COLO668 (cell line): ENCODE measurements at regions not wholly inside any gene's neighbourhood (a gene's known extent, or its start where the extent isn't known, plus 50 kb on each side); places are given as distances from the start of the nearest gene placed in this dataset.
"Not testable (repeated sequence)": the region's sequence is repeated elsewhere in the genome, so short reads cannot be mapped to it uniquely, and the experiment has no call there.

Source experiments
- DNase-seq: peaks from one replicate; lab custom pipeline; 2025; ENCODE audit not compliant: unreplicated experiment; lab: John Stamatoyannopoulos, UW

DNA sequence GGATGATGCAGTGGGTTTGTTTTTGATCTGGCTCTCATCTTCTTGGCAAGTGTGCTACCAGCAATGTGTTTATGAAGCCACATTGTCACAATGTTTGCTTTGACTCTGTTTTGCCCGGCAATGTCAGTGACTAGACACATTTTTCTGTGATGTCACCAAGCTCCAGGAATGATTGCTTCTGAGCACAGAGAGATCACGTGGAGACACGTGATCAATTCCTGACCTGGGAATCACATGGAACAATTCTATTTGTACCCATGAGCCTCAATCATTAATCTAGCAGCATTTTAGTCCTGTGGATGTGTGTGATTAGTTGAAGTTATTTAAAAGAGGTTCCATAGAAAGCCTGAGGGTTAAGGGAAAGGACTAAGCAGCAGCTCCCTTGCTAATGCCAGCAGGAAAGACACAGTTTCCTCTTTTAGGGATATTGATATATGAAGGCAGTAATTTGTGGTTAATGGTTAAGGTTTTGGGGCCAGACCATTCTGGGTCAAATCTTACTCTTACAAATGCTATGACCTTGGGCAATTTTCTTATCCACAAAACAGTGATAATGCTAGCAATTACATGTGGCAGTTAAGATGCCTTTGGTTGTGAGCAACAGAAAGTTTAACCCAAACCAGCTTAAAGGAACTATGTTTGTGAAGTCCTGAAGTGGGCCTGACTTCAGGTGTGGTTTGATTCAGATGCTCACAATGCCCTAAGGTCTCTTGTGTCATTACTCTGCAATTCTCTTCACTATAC is 59.0 kb downstream of the FASLG start:
- DNase-seq: peak; percentile 27

GRCh38 chr1:172719066-172719627 is 60.2 kb downstream of the FASLG start:
- DNase-seq: no peak

DNA sequence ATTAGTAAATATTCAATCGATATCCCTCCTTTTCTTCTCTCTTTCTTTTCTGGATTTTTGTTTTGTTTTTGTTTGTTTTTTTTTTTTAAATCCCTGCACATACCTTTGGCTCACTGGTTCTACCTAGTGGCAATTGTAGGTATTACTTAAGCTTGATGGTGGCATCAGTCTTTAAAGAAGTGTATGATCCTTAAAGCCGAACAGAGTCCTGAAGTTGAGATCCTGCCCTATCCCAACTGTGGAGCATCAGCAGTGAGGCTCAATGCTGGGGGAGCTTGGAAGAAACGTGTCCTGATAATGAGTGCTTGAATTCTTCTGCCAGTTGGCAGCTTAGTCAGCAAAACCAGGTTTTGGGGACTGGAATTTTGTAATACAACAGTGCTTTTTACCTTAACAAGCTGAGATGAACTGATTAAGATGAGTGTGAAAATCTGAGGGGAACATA is 60.8 kb downstream of the FASLG start:
- peak; percentile 13 for DNase-seq

DNA sequence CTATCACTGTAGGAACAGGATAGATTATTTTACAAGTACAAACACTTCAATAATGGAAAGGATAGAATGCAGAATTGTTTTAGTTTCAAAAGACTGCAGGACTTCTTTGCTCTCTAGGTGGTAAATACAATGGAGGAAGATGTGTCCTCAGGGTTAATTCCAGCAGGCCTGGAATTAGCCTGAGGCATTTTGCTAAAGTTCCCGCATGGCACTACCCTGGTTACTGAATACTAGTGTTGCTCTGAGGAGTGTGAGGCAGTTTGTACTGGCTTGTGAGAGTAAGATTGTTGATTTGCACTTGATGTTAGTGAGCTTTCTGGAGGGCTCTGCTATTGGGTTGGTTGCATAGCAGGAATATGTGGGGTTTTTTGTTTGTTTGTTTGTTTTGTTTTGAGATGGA is 61.4 kb downstream of the FASLG start:
- DNase-seq: no peak

DNA sequence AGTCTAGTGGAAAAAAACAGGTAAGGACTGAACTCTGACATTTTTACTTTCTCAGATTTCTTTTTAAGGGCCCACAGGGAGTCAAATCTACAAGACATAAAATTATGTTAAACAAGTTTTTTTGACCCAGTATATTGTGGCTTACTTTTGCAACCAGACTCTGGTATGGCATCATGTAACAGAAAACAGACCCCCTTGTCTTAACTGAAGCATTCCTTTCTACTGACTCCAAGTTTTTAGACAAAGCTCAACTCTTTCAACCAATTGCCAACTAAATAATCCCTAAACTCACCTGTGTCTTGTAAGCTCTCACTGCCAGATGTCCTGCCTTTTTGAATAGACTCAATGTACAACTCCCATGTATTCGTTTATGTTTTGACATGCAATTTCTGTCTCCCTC is 64.3 kb downstream of the FASLG start:
- DNase-seq: no peak

GRCh38 chr1:172724232-172724631 is 65.3 kb downstream of the FASLG start:
- DNase-seq: no peak

- no peak for DNase-seq
Observed at GRCh38 chr1:172724765-172725613, 66.1 kb downstream of the FASLG start.

- no peak for DNase-seq
Observed at GRCh38 chr1:172726740-172727139, 67.8 kb downstream of the FASLG start.

GRCh38 chr1:172727275-172727857 is 68.5 kb downstream of the FASLG start:
- DNase-seq: no peak

DNA sequence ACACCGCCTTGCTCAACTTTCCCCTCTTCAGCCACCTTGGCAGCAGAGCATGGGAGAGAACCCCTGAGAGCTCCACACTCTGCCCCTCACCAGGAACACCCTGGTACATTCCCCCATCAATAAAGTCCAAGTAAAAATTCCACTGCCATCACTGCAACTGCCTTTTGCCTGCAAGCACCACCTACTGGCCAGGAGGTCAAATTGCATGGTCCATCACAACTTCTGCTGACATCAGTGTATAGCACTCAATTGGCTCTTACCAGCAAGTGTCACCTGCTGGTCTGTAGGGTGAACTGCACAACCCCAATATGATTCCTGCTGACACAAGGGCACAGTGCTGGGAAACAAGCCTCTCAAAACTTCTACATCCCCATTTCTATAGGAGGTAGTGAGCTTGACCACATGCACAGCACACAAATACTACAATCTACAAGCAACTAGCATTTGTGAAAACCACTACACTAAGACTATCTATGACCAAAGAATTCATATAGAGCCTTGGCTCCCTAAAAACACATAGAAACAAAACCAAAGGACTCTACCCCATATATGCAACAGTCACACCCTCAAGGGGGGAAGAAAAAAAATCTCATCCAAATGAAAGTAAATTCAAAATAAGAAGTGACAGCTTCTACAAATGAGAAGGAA is 69.2 kb downstream of the FASLG start:
- DNase-seq: peak; percentile 32

GRCh38 chr1:172728705-172729104 is 69.8 kb downstream of the FASLG start:
- DNase-seq: not testable (repeated sequence)

- no peak for DNase-seq
Observed at GRCh38 chr1:172732427-172732826, 73.5 kb downstream of the FASLG start.

DNA sequence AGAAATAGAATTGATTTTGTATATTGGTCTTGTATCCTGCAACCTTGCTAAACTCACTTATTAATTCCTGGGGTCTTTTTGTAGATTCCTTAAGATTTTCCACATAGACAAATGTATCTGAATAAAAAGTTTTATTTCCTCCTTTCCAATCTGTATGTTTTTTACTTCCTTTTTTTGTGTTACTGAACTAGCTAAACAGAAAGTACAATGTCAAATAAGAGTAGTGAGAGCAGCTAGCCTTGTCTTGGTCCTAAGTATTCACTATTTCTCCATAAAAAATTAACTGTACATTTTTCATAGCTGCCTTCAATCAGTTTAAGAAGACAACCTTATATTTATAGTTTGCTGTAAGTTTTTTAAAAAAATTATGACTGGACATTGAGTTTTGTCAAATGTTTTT is 74.9 kb downstream of the FASLG start:
- DNase-seq: no peak

- DNase-seq: no peak
Observed at GRCh38 chr1:172738389-172738788, 79.5 kb downstream of the FASLG start.

DNA sequence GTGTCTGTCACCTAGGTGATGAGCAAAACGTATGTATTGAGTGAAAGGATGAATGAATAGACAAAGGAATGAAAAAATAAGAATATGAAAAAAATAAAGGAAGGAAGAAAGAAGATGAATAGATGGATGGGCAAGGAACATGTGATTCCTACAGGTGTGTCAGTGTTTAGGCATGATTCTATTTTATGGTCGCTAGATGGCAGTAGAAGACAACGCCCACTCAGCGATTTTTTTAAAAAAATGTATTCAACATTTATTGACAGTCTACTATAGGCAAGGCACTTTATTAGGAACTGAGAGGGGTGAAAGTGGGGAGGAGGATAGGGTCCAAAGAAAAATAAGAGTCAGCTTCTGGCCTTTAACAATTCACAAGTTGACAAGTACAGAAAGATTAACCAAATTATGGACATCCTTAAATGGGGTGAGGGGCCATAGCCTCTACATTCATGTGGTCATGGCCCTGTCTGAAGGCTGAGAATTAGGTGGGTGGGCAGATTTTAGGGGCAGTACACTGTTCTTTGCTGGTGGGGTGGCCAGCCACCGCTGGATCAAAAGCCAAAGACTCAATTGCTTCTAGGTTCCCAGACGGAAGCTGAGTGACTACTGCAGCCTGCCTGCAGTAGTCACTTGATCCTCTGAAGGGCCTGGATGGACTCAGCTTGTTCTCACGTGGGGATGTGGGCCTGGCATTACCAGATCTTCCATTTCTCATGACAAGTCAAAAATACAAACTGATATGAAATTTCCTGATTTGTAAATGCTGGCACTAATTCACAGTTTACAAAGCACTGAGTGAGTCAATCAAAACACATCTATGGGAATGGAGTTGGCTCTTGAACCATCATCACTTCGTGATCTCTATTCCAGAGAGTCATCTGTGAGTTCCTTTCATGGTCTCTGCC is 83.9 kb downstream of the FASLG start:
- DNase-seq: peak; percentile 12

DNA sequence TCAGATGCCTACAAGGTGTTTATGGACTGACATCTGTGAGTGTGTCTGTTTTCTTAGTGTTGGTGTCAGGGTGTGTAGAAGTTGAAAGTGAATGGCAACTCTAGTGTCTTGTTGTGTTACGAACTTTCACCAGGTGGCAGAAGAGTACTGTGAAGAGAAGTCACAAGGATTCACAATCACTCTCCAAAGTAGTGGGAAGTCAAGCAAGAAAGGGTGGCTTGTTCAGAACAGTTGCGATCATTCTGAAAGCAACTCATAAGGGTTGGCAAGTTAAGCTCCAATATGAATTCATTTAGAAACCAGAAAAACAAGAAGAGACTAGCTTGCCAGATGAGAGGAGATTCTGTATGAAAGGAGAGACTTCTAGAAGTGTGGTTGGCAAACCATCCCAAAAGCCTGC is 86.1 kb downstream of the FASLG start:
- DNase-seq: peak; percentile 33

GRCh38 chr1:172746091-172746949 is 87.4 kb downstream of the FASLG start:
- no peak for DNase-seq

DNA sequence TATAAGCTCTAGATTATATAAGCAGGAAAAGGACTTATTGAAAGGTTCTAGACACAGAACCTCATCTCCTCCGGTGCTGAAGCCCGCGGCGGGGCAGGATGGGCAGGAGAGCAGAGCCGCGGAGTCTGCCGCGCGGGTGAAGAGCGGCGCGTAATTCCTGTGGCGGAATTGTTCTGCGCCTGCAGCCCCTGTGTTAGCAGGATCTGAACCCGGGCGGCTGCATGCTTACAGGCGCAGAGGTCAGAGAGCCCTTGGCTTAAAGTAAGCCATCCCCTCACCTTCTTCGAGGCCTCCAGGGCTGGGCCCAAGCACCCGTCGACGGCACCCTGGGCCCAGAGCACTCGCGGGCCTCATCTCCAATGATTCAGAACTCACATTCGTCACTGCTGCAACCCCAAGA is 89.3 kb downstream of the FASLG start:
- DNase-seq: no peak

DNA sequence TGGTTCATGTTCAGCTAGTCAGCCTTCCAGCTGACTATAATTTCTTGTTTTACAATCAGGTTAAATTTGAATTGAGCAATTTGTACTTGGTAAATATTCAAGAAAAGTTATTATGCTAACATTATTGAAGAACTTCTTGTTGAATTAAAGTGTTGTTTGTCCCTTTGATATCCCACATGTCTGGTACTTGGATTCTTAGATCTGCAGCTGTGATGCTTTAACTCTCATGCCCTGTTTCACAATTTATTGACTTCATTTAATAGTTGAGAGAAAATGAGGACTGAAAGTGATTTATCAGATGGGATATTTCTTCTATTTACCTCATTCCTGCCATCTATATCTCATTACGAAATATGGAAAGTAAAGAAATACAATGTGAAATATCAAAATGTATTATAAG is 92.8 kb downstream of the FASLG start:
- DNase-seq: no peak
